Epithelial cell of esophagus (primary cell): ENCODE measurements at regions not wholly inside any gene's neighbourhood (a gene's known extent, or its start where the extent isn't known, plus 50 kb on each side); places are given as distances from the start of the nearest gene placed in this dataset.
A peak's percentile ranks its signal among the peaks of the same experiment; 100 is the strongest.

Experiments used
- DNase-seq: peaks from one replicate; pipeline ENCODE4 v3.0.0; 2010; ENCODE audit warnings: low read depth
- H3K4me3 ChIP-seq: 2 replicates; pipeline ENCODE4 v1.5.1; 2011; ENCODE audit warnings: mild to moderate bottlenecking, low read length, control low read depth
- TF ChIP-seq, protein P1 (sequence below): IDR thresholded peaks from 2 replicates; pipeline ENCODE4 v1.5.1; 2011; ENCODE audit warnings: low read depth, mild to moderate bottlenecking, low read length, control low read depth, inconsistent platforms; ENCODE audit not compliant: insufficient read depth; ENCODE audit errors: missing control alignments

DNA sequence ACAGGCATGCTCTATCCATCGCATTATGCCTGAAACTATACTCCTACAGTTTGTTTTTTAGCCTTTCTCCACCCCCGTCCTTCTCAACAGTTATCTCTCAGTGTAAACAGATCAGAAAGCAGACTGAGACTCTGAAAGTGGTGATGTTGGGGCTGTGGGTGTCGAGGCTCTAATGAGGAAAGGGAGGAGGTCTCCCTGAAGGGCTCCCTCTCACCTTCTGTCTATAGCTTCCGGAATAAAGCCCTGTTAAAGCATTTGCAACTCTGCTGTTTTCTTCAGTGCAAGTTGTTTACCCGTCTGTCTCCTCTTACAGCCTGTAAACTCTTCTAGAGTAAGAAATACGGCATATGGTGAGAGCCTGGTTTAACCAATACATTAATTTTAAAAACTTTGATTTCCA, 136.7 kb upstream of the SYT4 start:
- H3K4me3 ChIP-seq = no peak overlapping the region
- TF ChIP-seq, protein P1, sequence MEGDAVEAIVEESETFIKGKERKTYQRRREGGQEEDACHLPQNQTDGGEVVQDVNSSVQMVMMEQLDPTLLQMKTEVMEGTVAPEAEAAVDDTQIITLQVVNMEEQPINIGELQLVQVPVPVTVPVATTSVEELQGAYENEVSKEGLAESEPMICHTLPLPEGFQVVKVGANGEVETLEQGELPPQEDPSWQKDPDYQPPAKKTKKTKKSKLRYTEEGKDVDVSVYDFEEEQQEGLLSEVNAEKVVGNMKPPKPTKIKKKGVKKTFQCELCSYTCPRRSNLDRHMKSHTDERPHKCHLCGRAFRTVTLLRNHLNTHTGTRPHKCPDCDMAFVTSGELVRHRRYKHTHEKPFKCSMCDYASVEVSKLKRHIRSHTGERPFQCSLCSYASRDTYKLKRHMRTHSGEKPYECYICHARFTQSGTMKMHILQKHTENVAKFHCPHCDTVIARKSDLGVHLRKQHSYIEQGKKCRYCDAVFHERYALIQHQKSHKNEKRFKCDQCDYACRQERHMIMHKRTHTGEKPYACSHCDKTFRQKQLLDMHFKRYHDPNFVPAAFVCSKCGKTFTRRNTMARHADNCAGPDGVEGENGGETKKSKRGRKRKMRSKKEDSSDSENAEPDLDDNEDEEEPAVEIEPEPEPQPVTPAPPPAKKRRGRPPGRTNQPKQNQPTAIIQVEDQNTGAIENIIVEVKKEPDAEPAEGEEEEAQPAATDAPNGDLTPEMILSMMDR = no peak
- no peak for DNase-seq

DNA sequence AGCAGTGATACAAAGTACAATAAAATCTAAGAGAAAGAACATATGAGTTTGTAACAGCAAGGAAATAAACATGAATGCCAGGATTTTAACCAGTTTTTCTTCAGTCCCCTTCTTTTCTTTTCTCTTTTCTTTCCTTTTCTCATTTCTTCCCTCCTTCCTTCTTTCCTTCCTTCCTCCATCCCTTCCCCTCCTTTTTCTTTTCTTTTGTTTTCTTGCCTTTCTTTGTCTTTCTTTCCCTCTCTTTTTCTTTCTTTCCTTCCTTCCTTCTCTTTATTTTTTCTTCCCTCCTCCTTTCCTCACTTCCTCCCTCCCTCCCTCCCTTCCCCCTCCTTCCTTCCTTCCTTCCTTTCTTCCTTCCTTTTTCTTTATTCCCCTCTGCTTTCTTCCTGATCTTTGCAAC, 142.8 kb upstream of the SYT4 start:
- DNase-seq = no peak
- TF ChIP-seq, protein P1 = no peak
- H3K4me3 ChIP-seq = no peak overlapping the region

DNA sequence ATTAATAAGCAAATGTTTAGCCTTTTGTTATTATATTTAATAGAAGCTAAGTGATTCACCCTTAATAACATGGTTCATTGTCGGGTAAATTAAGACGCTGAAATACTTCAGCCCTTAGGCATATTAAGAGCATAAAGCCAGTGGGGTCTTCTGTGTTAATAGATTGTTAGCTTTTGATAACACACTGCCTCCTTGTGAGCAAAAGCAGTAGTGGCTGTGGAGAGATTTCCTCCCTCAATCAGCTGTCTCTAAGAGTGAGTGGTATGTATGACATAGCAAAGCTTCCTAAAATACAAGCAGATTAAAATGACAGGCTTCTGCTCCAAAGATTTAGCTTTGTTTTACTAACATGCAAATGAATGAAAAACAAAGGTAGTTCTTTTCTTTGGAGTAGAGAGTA, 143.7 kb upstream of the SYT4 start:
- TF ChIP-seq, protein P1 = no peak

DNA sequence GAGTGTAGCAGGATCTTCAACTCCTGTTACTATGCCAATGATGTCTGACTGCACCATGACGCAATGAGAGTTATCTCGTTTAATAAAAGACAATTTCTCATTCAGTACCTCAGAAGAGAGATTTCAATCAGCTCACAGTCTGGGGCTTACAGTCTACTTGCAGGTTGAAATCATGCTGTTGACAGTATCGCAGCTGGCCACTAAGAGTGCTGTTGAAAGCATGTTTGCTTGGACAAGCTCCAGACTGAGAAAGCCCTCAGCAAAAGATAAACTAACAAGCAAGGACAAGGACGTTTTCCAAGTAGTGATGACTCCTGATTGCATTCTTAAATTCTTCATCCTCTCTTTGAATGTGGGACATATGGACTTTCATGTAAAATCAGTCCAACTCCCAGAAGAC, 145.2 kb upstream of the SYT4 start:
- H3K4me3 ChIP-seq = no peak overlapping the region
- peak; percentile 2 for DNase-seq
- TF ChIP-seq, protein P1 = peak; percentile 11

More for the DNA sequence above, 143.7 kb upstream of the SYT4 start:
- no peak overlapping the region for H3K4me3 ChIP-seq
- no peak for DNase-seq

DNA sequence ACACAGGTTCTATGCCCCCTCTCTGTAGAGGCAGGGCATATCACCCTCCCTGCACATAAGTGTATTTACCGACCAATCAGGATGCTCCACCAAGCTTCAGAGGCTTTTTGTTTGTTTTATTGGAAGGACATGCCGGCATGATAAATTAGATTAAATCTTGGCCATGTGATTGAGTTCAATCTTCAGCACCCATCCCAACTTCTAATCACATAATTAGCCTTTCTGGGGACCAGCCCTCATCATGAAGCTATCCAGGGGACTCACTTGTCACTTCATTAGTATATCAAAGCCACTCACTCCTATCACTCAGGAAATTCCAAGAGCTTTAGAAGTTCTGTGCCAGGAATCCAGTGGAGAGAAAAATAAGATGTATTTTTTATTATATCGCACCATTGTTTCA, 158.6 kb upstream of the SYT4 start:
- no peak overlapping the region for H3K4me3 ChIP-seq
- no peak for DNase-seq
- TF ChIP-seq, protein P1 = no peak

DNA sequence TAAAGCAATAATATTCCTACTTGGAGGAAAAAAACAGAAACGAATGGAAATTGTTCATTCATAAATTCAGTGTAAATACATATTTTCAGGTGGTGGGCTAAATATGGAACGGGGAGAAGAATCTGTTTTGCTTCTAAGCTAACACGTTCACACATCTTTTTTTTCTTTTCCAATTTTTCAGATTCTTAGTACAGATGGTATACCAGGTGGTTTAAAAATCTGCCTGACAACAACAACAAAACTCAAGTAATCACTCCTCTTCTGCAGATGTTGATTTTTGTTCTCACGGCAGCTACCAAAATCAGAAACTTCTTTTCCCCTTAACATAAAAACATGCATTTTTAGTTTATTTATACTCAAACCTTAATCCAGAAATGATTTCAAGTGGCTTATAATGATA, 164.8 kb upstream of the SYT4 start:
- no peak overlapping the region for H3K4me3 ChIP-seq
- no peak for DNase-seq
- TF ChIP-seq, protein P1 = no peak

DNA sequence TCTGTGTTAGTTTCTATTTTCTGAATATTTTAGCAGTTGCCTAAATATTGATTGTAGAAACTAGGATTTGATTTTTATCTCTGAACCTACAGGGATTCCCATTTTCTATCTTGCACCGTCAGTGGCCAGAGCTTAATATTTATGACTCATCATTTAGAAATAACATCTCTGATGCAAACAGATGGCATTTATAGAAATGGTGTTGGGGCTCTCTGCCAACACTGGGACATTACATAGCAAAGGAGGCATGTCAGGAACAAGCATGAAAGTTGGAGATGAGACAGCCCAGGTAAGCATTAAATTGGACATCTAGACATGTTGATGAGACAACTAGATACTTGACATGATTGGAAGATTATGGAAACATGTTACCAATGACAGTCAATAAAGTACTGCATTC, 165.3 kb upstream of the SYT4 start:
- TF ChIP-seq, protein P1 = no peak
- peak; percentile 0 for DNase-seq
- H3K4me3 ChIP-seq = no peak overlapping the region
